Umbilical cord (tissue), 1 donor: ENCODE measurements at regions not wholly inside any gene's neighbourhood (a gene's known extent, or its start where the extent isn't known, plus 50 kb on each side); places are given as distances from the start of the nearest gene placed in this dataset.
"Not testable (repeated sequence)": the region's sequence is repeated elsewhere in the genome, so short reads cannot be mapped to it uniquely, and the experiment has no call there.

Experiments used
- DNase-seq: peaks from one replicate; pipeline ENCODE4 v3.0.0-alpha.2; 2015; ENCODE audit warnings: low spot score

DNA sequence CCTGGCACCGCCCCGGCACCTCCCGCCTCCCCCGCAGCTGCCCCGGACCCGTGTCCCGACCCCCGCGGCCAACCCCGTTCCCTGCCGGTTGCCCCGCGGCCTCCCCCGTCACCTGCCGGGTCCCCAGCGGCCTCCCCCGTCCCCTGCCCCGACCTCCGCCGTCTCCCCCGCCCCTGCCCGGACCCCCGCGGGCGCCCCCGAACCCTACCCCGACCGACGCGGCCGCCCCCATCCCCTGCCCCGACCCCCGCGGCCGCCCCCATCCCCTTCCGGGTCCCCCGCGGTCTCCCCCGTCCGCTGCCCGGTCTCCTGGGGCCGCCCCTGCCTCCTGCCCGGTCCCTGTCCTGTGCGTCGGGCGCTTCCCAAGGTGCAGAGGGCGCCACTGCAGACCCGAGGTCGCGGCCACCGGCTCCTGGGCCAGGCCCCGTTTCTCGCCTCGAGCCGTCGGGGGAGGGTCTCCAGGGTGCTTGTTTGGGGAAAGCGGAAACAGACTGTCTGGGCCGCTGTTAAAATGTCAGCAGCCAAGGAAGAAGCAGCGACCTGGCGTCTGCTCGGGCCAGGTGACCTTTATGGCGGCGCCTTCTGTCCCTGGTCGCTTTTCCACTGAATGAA is 51.6 kb upstream of the APOD start:
- DNase-seq, result not testable (repeated sequence)

DNA sequence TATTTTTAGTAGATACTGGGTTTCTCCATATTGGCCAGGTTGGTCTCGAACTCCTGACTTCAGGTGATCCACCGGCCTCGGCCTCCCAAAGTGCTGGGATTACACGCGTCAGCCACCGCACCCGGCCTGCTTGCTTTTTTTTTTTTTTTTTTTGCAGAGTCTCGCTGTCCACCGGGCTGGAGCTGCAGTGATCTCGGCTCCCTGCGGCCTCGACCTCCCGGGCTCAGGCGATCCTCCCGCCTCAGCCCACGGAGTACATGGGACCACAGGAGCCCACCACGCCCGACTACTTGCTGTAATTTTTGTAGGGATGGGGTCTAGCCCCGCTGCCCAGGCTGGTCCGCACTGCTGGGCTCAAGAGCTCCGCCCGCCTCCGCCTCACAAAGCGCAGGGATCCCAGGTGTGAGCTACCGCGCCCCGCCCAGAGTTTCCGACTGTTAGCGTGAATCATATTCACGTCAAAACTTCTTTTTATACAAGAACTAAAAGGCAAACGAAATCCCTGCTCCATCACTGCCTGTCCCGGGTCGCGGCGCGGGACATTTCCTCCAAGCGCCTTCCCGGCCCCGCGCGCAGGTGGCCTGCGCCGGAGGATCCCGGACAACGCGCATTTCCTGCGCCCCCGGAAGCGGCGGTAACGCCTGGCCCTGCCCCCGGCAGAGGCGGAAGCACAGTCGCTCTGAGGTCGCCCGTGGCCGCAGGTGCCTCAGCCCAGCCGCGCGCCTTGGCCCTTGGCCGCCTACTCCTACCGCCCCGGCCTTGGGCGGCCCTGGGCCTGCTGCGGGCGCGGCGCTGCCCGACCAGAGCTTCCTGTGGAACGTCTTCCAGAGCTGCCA is 50.9 kb upstream of the APOD start:
- DNase-seq, result not testable (repeated sequence)
